Activated naive CD4-positive, alpha-beta T cell treated with anti-CD3 and anti-CD28 coated beads, Interleukin-2, amount 50 U/mL, for 24 hours (primary cell): ENCODE measurements at regions not wholly inside any gene's neighbourhood (a gene's known extent, or its start where the extent isn't known, plus 50 kb on each side); places are given as distances from the start of the nearest gene placed in this dataset.
"Not testable (repeated sequence)": the region's sequence is repeated elsewhere in the genome, so short reads cannot be mapped to it uniquely, and the experiment has no call there.

Experiments used
- H3K27ac Mint-ChIP-seq: one replicate; pipeline ENCODE4 v1.8.0; 2021; ENCODE audit warnings: mild to moderate bottlenecking, mixed read lengths
- H3K27me3 Mint-ChIP-seq: one replicate; pipeline ENCODE4 v1.8.0; 2021; ENCODE audit warnings: mixed read lengths
- H3K36me3 Mint-ChIP-seq: one replicate; pipeline ENCODE4 v1.8.0; 2021; ENCODE audit warnings: mixed read lengths
- H3K4me1 Mint-ChIP-seq: one replicate; pipeline ENCODE4 v1.8.0; 2021; ENCODE audit warnings: mixed read lengths
- H3K4me3 Mint-ChIP-seq: one replicate; pipeline ENCODE4 v1.8.0; 2021; ENCODE audit warnings: mild to moderate bottlenecking, mixed read lengths
- H3K9me3 Mint-ChIP-seq: one replicate; pipeline ENCODE4 v1.8.0; 2021; ENCODE audit warnings: mixed read lengths

DNA sequence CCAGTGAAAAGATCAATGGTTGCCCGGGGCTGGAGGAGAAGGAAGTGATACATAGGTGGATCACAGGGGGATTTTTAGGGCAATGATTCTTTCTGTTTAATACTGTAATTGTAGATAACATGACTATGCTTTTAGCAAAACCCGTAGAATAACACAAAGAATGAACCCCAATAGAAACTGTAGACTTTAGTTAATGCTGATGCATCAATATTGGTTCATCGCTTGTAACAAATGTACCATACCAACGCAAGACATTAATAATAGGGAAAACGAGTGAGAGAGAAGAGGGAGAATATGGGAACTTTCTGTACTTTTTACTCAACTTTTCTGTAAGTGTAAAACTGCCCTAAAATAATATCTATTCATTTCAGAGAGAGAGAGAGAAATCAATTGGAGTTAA is 383.3 kb upstream of the ATP11B start:
- Mint-ChIP-seq H3K27ac (no peak overlapping the region), H3K4me1 (no peaks in the 10 kb centered on the region), H3K36me3 (no peaks in the 10 kb centered on the region), H3K4me3 (no peak overlapping the region), H3K9me3 (no peaks in the 10 kb centered on the region), H3K27me3 (peaks cover 1% of the 10 kb centered on the region)

DNA sequence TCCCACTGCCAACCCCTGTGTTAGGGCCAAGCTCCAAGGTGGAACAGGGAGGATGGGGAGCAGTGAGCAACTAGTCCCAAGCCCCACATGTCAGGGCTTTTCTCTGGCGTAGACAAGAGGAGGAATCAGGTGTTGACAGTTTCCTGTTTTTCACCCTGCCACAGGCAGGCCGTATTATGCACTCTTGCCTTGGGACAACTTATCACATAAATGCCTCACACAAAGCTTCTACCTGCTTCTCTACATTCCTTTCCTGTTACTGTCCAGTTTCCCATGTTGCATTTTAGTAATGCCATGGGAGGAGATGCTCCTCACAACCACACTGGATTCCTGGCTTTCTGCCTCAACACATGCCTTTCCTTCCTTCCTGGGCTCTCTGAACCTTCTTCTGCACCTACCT is 381.2 kb upstream of the ATP11B start:
- Mint-ChIP-seq H3K9me3 (no peaks in the 10 kb centered on the region), H3K36me3 (no peaks in the 10 kb centered on the region), H3K27me3 (no peaks in the 10 kb centered on the region), H3K4me1 (no peaks in the 10 kb centered on the region), H3K4me3 (no peak overlapping the region), H3K27ac (no peak overlapping the region)

DNA sequence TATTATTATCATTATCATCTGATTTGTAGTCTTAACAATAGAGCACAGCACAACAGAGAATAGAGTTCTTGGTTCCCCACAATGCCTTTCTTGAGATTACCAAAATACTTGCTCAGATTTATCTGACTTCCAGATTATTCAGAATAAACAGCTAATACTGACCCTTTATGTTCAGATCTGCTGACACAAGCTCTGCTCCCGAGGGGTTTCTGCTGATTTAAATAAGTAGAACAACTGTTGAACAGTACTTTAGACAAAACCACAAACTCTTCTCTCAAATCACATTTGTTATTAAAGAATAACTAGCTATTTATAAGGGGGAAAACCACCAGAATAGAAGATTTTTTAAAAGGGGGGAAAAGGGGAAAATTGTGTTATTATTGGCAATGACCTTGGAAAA is 380.2 kb upstream of the ATP11B start:
- Mint-ChIP-seq H3K4me1 (no peaks in the 10 kb centered on the region), H3K36me3 (no peaks in the 10 kb centered on the region), H3K4me3 (no peak overlapping the region), H3K9me3 (no peaks in the 10 kb centered on the region), H3K27ac (no peak overlapping the region), H3K27me3 (no peaks in the 10 kb centered on the region)

DNA sequence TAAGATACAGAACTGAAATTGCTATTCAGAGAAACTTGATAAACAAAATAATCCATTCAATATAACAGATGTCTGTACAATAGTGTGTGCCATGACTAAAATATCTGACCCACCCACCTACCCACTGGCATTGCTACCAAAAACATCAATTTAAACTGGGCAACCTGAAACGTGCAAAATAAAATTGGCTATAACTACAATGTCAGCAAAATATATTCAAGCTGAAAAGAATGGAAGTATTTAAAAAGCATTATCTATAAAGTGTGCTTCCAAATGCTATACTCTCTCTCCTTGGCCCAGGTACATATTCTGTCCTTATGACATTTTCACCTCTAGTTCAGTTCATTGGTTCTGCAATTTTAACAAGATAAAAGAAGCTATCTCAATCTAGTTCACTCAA is 379.6 kb upstream of the ATP11B start:
- no peak overlapping the region for H3K4me3 Mint-ChIP-seq

DNA sequence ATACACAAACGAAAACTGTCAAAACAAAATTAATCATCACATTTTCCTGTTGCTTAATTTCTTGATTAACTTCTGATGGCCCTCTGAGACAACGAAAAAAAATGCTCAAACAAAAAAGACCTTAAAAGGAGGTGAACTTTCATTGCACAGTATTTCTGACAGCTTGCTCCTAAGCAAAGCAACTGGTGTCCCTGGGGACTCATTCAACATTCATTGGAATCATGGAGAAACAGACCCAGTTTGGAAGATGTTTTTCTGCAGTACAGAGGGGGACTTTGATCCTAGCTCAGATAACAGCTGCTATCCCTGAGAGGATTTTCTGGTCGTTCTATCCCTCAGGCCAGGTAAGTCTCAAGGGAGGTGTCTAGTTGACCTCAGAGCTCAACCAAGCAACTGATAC is 378.7 kb upstream of the ATP11B start:
- H3K27me3 Mint-ChIP-seq, result no peaks in the 10 kb centered on the region
- no peaks in the 10 kb centered on the region for H3K36me3 Mint-ChIP-seq
- H3K9me3 Mint-ChIP-seq, result no peaks in the 10 kb centered on the region
- H3K4me3 Mint-ChIP-seq, result no peak overlapping the region
- H3K27ac Mint-ChIP-seq, result no peak overlapping the region
- no peaks in the 10 kb centered on the region for H3K4me1 Mint-ChIP-seq

More for the DNA sequence above, 379.6 kb upstream of the ATP11B start:
- no peaks in the 10 kb centered on the region for H3K4me1 Mint-ChIP-seq
- H3K27me3 Mint-ChIP-seq, result no peaks in the 10 kb centered on the region
- H3K27ac Mint-ChIP-seq, result no peak overlapping the region
- H3K36me3 Mint-ChIP-seq, result no peaks in the 10 kb centered on the region
- H3K9me3 Mint-ChIP-seq, result no peaks in the 10 kb centered on the region

DNA sequence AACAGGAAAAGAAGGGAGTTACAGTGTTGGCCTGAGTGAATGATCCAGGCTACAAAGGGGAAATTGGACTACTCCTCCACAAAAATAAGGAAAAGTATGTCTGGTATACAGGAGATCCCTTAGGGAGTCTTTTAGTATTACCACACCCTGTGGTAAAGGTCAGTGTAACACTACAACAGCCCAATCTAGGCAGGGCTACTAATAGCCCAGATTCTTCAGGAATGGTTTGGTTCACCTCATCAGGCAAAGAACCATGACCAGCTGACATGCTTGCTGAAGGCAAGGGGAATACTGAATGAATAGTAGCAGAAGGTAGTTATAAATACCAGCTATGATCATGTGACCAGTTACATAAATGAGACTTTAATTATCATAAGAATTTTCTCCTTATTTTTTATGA is 372.6 kb upstream of the ATP11B start:
- H3K4me3 Mint-ChIP-seq, result no peak overlapping the region
- no peaks in the 10 kb centered on the region for H3K9me3 Mint-ChIP-seq
- H3K27ac Mint-ChIP-seq, result no peak overlapping the region
- H3K36me3 Mint-ChIP-seq, result no peaks in the 10 kb centered on the region
- no peaks in the 10 kb centered on the region for H3K27me3 Mint-ChIP-seq
- H3K4me1 Mint-ChIP-seq, result no peaks in the 10 kb centered on the region

DNA sequence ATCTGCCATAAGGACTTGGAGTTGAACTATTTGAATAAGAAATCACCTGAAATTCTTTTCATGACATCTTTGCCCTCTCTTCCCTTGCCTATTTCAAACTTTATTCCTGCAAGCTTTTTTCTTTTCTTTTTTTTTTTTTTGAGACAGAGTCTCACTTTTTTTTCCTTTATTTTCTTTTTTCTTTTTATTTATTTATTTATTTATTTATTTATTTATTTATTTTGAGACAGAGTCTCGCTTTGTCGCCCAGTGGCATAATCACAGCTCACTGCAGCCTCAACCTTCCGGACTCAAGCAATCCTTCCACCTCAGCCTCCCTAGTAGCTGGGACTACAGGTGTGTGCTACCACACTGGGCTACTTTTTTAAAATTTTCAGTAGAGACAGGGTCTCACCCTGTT is 369.3 kb upstream of the ATP11B start:
- Mint-ChIP-seq H3K27me3 (no peaks in the 10 kb centered on the region), H3K4me1 (no peaks in the 10 kb centered on the region), H3K4me3 (no peak overlapping the region), H3K36me3 (no peaks in the 10 kb centered on the region), H3K27ac (no peak overlapping the region), H3K9me3 (no peaks in the 10 kb centered on the region)

DNA sequence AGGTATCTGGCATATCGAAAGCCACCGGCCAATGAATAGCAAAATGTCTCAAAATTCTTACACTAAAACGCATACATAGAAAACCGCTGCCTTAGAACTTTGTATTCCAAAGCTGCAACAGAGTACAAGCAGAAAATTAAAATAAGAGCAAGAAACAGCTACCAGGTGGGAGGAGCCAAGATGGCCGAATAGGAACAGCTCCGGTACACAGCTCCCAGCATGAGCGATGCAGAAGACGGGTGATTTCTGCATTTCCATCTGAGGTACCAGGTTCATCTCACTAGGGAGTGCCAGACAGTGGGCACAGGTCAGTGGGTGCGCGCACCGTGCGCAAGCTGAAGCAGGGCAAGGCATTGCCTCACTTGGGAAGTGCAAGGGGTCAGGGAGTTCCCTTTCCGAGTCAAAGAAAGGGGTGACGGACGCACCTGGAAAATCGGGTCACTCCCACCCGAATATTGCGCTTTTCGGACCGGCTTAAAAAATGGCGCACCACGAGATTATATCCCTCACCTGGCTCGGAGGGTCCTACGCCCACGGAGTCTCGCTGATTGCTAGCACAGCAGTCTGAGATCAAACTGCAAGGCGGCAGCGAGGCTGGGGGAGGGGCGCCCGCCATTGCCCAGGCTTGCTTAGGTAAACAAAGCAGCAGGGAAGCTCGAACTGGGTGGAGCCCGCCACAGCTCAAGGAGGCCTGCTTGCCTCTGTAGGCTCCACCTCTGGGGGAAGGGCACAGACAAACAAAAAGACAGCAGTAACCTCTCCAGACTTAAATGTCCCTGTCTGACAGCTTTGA is 367.2 kb upstream of the ATP11B start:
- H3K36me3 Mint-ChIP-seq, H3K27me3 Mint-ChIP-seq: not testable (repeated sequence)

DNA sequence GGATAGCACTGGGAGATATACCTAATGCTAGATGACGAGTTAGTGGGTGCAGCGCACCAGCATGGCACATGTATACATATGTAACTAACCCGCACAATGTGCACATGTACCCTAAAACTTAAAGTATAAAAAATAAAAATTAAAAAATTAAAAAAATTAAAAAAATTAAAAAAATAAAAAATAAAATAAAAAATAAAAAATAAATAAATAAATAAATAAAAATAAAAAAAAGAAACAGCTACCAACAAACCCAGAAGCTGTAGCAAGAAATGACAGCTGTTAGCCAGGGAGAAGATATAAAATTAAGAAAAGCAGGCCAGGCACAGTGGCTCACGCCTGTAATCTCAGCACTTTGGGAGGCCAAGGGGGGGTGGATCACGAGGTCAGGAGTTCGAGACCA is 361.3 kb upstream of the ATP11B start:
- not testable (repeated sequence) for H3K4me3 Mint-ChIP-seq, H3K27ac Mint-ChIP-seq, H3K9me3 Mint-ChIP-seq, H3K36me3 Mint-ChIP-seq, H3K4me1 Mint-ChIP-seq, H3K27me3 Mint-ChIP-seq

More for the DNA sequence above, 367.2 kb upstream of the ATP11B start:
- H3K4me1 Mint-ChIP-seq, H3K9me3 Mint-ChIP-seq, H3K4me3 Mint-ChIP-seq, H3K27ac Mint-ChIP-seq: not testable (repeated sequence)

DNA sequence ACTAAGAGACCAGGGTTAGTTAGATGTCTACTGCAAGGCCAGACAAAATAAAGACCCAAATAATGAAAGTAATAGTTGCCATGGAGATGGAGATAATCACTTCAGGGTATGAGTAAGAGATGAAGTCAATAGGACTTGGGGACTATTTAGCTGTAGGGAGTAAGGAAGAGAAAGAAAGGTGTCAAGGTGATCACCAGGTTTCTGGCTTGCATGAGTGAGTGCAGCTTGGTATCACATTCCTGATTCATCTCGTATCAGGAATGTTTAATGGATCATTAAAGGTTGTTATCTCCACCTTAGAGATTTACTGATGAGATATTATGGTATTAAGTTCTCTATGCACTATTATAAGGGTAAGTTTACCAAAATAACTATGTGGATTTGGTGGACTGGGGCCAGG is 357.4 kb upstream of the ATP11B start:
- Mint-ChIP-seq H3K4me1 (no peaks in the 10 kb centered on the region), H3K9me3 (no peaks in the 10 kb centered on the region), H3K27me3 (no peaks in the 10 kb centered on the region), H3K27ac (no peak overlapping the region), H3K36me3 (no peaks in the 10 kb centered on the region), H3K4me3 (no peak overlapping the region)

DNA sequence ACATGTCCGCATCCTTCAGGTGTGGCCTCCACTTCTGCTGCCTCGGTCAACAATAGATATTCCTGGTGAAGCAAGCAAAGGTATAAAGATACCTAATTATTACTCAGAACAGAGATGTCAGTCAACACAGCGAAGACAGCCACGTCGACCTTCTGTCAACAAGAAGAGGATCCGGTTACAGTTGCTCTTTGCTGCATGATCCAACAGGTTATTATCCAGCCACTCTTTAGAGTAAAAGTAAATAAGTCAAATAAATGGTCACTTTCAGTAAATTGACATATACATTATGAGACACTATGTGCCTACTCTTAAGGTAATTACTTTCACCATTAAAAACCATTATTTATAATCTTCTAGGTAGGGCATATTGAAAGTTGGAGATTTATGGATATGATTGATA is 356.8 kb upstream of the ATP11B start:
- no peaks in the 10 kb centered on the region for H3K9me3 Mint-ChIP-seq
- H3K4me1 Mint-ChIP-seq, result no peaks in the 10 kb centered on the region
- H3K27ac Mint-ChIP-seq, result no peak overlapping the region
- no peak overlapping the region for H3K4me3 Mint-ChIP-seq
- no peaks in the 10 kb centered on the region for H3K27me3 Mint-ChIP-seq
- H3K36me3 Mint-ChIP-seq, result no peaks in the 10 kb centered on the region

DNA sequence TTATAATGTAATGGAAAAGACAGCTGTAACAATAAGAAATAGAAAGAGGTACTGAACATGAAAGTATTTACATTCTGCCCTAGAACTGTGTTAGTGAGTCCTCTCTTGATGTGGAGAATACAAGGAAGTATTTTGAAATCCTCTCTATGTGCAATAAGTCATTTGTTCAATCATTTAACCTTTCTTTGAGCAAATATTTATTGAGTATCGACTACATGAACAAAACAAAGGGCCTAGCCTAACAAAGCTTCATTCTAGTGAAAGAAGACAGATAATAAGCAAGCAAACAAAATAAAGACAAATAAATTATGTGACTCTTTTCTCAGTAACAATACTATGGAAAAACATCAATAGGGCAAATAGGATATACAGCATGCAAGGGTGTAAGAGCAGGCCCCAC is 354.9 kb upstream of the ATP11B start:
- Mint-ChIP-seq H3K4me1 (no peaks in the 10 kb centered on the region), H3K9me3 (no peaks in the 10 kb centered on the region), H3K36me3 (no peaks in the 10 kb centered on the region), H3K27ac (no peak overlapping the region), H3K27me3 (no peaks in the 10 kb centered on the region), H3K4me3 (no peak overlapping the region)

DNA sequence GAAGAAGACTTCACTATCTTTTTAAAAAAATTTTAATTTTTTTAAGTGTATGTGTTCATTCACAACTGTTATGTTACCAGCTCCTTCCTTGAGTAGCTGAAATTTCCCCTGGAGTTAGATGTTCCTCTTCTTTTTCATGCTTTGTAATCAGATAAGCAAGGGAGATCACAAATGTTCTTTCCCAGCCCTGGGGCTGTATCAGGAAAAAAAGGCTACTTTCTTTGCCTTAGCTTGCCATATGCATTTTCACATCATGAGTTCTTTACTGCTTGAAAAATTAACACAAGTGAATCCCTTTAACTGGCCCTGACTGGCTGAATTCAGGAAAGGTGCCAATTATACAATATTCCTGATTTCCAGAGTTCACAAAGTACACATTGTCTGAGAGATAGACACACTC is 353.2 kb upstream of the ATP11B start:
- Mint-ChIP-seq H3K4me3 (no peak overlapping the region), H3K27me3 (no peaks in the 10 kb centered on the region), H3K4me1 (no peaks in the 10 kb centered on the region), H3K27ac (no peak overlapping the region), H3K36me3 (no peaks in the 10 kb centered on the region), H3K9me3 (no peaks in the 10 kb centered on the region)

DNA sequence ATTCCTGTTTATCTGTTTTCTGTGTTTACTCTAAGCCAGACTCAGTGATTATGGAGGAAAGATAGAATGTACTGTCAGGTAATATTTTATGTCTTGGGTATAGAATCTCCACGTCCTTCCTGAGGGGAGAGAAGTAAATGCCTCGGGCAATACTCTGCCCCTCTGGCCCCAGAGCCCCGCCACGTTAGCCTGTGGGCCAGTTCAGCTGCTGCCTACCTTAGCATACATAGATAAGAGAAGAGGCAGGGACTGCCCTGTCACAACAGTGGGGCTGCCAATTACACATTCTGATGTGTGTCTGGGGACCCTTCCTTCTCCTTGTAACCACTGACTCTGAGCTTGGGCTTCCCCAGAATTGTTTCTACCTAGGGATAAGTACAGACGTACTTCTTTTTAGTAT is 347.7 kb upstream of the ATP11B start:
- Mint-ChIP-seq H3K27me3 (no peaks in the 10 kb centered on the region), H3K9me3 (no peaks in the 10 kb centered on the region), H3K36me3 (no peaks in the 10 kb centered on the region), H3K4me1 (no peaks in the 10 kb centered on the region), H3K27ac (no peak overlapping the region), H3K4me3 (no peak overlapping the region)

DNA sequence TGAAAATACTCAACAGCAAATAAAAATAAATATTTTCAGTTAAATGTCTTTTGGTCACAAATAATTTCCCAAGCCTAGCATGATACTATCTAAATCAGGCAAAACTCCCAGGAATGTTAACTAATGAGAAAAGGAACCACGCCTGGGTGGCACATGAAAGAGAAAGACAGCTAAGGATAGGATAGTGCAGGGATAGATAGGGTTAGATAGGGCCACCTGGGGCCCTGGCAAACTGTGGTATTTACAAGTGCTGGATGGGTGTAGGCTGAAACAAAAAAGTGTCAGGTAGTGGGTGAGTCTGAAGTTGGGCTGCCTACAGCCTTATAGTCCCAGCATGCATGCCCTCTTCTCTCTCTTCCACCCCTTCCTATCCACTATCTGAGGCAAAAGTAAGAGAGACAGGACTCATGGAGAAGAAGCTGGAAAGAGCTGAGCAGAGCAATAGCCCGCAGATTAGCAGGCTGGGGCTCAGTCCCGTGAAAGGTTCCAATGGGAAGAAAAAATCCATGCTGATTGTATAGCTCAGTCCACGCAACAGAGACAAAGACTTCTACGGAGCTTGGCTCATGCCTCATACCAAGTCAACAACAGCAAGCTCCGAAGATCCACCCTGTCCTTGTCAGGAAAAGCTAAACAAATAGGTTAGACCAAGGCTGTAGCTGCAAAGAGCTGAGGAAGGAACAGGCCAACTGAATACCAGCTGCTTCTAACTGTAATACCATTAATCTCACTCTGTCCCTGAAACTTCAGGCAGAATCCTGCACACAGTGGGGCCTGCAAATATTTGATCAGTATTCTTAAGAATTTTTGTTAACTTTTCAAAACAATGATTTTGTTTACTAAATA is 342.1 kb upstream of the ATP11B start:
- no peaks in the 10 kb centered on the region for H3K4me1 Mint-ChIP-seq
- H3K9me3 Mint-ChIP-seq, result peaks cover 5% of the 10 kb centered on the region
- H3K36me3 Mint-ChIP-seq, result no peaks in the 10 kb centered on the region
- H3K27ac Mint-ChIP-seq, result no peak overlapping the region
- H3K4me3 Mint-ChIP-seq, result no peak overlapping the region
- no peaks in the 10 kb centered on the region for H3K27me3 Mint-ChIP-seq

DNA sequence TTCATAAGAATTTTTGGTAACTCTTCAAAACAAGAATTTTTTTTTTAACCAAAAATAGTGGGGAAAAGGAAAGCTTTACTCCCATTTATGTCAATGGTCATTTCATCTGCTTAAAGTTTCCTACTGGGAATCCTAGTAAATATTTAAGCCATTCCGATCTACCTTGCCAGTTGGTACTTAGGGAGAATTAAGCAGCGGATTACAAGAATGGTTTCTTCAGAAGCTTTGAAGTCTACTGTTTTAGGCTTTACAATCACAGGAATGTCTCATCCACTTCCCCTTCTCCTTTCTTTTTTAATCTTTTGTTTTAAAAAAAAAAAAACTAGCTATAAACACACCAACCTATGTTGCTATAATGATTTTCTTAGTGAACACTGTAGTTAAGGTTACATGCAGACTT is 341.4 kb upstream of the ATP11B start:
- Mint-ChIP-seq H3K27me3 (no peaks in the 10 kb centered on the region), H3K4me3 (no peak overlapping the region)

More for the DNA sequence above, 341.4 kb upstream of the ATP11B start:
- Mint-ChIP-seq H3K36me3 (no peaks in the 10 kb centered on the region), H3K4me1 (no peaks in the 10 kb centered on the region), H3K9me3 (peaks cover 8% of the 10 kb centered on the region), H3K27ac (no peak overlapping the region)
